ENCODE measurements at regions not wholly inside any gene's neighbourhood (a gene's known extent, or its start where the extent isn't known, plus 50 kb on each side); places are given as distances from the start of the nearest gene placed in this dataset.
"Not testable (repeated sequence)": the region's sequence is repeated elsewhere in the genome, so short reads cannot be mapped to it uniquely, and the experiment has no call there.

GRCh38 chr11:42422090-42422489 lies 889.7 kb upstream of the API5 start:
- no peak overlapping the region for H3K4me3 ChIP-seq (ENCODE audit: low read length)
- H3K27me3 ChIP-seq (ENCODE audit: control insufficient read depth, insufficient read depth, low read length) = no peaks in the 10 kb centered on the region
- H3K4me1 ChIP-seq (ENCODE audit: control insufficient read depth, insufficient read depth, low read length) = no peaks in the 10 kb centered on the region
- H3K27ac ChIP-seq (ENCODE audit: low read depth, low read length) = no peak overlapping the region
- no peak overlapping the region for H3K9ac ChIP-seq (ENCODE audit: low read length)
- no peaks in the 10 kb centered on the region for H3K36me3 ChIP-seq (ENCODE audit: control insufficient read depth, insufficient read depth, low read length)

DNA sequence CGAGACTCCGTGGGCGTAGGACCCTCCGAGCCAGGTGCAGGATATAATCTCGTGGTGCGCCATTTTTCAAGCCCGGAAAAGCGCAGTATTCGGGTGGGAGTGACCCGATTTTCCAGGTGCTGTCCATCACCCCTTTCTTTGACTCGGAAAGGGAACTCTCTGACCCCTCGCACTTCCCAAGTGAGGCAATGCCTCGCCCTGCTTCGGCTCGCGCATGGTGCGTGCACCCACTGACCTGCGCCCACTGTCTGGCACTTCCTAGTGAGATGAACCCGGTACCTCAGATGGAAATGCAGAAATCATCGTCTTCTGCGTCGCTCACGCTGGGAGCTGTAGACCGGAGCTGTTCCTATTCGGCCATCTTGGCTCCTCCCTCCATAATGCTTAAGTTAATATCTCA lies 876.9 kb upstream of the API5 start:
- H3K9ac ChIP-seq (ENCODE audit: low read length); H3K36me3 ChIP-seq (ENCODE audit: control insufficient read depth, insufficient read depth, low read length); H3K4me3 ChIP-seq (ENCODE audit: low read length); H3K27ac ChIP-seq (ENCODE audit: low read depth, low read length); H3K27me3 ChIP-seq (ENCODE audit: control insufficient read depth, insufficient read depth, low read length); H3K4me1 ChIP-seq (ENCODE audit: control insufficient read depth, insufficient read depth, low read length): not testable (repeated sequence)

DNA sequence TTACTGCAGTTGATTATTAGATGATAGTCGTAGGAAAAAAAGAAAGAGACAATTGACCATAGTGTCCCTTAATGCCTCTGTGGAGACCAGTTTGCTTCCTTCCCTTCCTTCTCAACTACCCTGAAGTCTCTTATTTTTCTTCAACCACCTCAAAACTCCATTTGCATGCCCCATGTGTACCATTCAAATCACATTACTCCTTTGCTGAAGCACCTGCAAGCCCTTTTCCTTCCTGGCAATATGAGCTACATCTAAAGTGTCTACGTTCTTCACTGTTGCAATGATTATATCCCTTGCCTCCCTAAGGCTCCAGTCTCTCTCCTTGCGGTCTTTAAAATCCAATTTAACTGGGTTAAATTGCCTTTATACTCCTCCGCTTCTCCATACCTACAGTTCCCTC lies 867.4 kb upstream of the API5 start:
- no peaks in the 10 kb centered on the region for H3K4me1 ChIP-seq (ENCODE audit: control insufficient read depth, insufficient read depth, low read length)
- H3K27me3 ChIP-seq (ENCODE audit: control insufficient read depth, insufficient read depth, low read length) = no peaks in the 10 kb centered on the region
- no peak overlapping the region for H3K4me3 ChIP-seq (ENCODE audit: low read length)
- no peak overlapping the region for H3K9ac ChIP-seq (ENCODE audit: low read length)
- no peak overlapping the region for H3K27ac ChIP-seq (ENCODE audit: low read depth, low read length)
- H3K36me3 ChIP-seq (ENCODE audit: control insufficient read depth, insufficient read depth, low read length) = no peaks in the 10 kb centered on the region

DNA sequence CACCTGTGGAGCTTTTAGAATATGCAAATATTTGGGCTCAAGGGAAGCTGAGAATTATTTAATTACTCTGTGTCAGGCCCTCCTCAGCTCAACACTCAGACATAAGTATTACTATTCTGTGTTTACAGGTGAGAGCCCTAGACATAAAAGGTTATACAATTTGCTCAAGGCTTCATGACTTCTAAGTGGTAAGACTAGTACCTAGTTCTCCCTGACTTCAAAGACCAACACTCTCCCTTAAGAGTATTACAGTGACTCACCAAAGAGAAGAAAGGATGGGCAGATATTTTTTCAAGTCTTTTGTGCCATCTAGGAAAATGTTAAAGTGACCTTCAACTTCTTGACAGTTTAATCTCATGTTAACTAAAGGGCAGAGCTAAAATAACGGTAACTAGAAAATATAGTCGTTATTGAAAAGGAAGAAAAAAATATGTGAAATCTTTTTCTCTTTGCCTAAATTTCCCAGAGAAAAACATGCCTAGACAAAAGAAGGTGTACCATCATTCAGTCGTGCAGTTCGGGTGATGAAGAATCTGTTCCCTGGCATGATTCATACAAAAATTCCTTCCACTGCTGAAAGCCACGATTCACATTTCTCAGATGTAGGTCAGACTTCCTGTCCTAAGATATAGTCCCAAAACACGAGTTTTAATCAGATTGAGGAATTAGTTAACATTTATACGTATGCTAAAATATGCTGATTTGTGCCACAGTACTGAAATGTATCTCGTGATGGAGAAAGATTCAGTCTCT lies 849.1 kb upstream of the API5 start:
- no peak overlapping the region for H3K9ac ChIP-seq (ENCODE audit: low read length)
- no peaks in the 10 kb centered on the region for H3K4me1 ChIP-seq (ENCODE audit: control insufficient read depth, insufficient read depth, low read length)
- no peaks in the 10 kb centered on the region for H3K27me3 ChIP-seq (ENCODE audit: control insufficient read depth, insufficient read depth, low read length)
- H3K4me3 ChIP-seq (ENCODE audit: low read length) = no peak overlapping the region
- no peak overlapping the region for H3K27ac ChIP-seq (ENCODE audit: low read depth, low read length)
- H3K36me3 ChIP-seq (ENCODE audit: control insufficient read depth, insufficient read depth, low read length) = no peaks in the 10 kb centered on the region

- H3K4me1 ChIP-seq (ENCODE audit: control insufficient read depth, insufficient read depth, low read length) = no peaks in the 10 kb centered on the region
- no peak overlapping the region for H3K4me3 ChIP-seq (ENCODE audit: low read length)
- no peak overlapping the region for H3K9ac ChIP-seq (ENCODE audit: low read length)
- H3K27ac ChIP-seq (ENCODE audit: low read depth, low read length) = no peak overlapping the region
- H3K36me3 ChIP-seq (ENCODE audit: control insufficient read depth, insufficient read depth, low read length) = no peaks in the 10 kb centered on the region
- no peaks in the 10 kb centered on the region for H3K27me3 ChIP-seq (ENCODE audit: control insufficient read depth, insufficient read depth, low read length)
These were observed 846.2 kb upstream of the API5 start for GRCh38 chr11:42465623-42466022.

GRCh38 chr11:42473106-42473505 lies 838.7 kb upstream of the API5 start:
- Histone ChIP-seq H3K27ac (ENCODE audit: low read depth, low read length) (no peak overlapping the region), H3K36me3 (ENCODE audit: control insufficient read depth, insufficient read depth, low read length) (no peaks in the 10 kb centered on the region), H3K27me3 (ENCODE audit: control insufficient read depth, insufficient read depth, low read length) (no peaks in the 10 kb centered on the region), H3K9ac (ENCODE audit: low read length) (no peak overlapping the region), H3K4me3 (ENCODE audit: low read length) (no peak overlapping the region), H3K4me1 (ENCODE audit: control insufficient read depth, insufficient read depth, low read length) (no peaks in the 10 kb centered on the region)

DNA sequence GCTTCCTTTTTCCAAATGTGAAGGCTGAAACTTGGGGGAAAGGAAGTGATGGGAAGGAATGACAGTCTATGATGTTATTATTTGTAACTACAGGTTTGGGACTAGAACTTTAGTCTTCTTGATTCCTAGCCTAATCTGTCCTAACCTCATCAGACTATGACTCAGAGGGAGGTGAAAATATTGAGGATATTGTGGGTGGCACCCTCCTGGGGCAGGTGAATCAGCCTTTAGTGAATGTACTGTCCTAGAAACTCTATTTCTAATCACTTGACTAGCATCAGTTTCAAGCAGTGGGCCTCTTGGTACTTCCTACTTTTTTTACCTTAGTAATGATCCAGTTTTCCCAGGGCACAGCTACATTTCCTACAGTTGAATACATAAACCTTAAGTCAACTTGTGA lies 829.0 kb upstream of the API5 start:
- Histone ChIP-seq H3K27me3 (ENCODE audit: control insufficient read depth, insufficient read depth, low read length) (no peaks in the 10 kb centered on the region), H3K27ac (ENCODE audit: low read depth, low read length) (no peak overlapping the region), H3K4me3 (ENCODE audit: low read length) (no peak overlapping the region), H3K36me3 (ENCODE audit: control insufficient read depth, insufficient read depth, low read length) (no peaks in the 10 kb centered on the region), H3K4me1 (ENCODE audit: control insufficient read depth, insufficient read depth, low read length) (no peaks in the 10 kb centered on the region), H3K9ac (ENCODE audit: low read length) (no peak overlapping the region)

DNA sequence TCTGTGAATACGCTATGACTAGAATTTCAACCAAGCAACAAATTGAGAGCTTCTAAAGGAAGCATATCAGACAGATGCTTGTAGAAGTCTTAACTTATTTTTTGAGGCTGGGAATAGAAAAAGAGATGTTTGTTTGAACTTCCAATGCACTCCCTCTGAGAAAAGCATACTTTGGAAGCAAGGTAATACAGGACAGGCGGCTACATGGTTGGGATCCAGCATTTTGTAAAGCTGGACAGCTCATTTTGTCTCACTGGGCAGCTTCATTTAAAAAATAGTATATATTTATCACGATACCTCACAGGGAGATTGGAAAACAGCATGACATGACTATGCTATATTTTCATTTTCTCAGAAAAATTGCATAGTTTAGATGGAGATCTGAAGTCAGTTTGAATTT lies 821.3 kb upstream of the API5 start:
- Histone ChIP-seq H3K4me3 (ENCODE audit: low read length) (no peak overlapping the region), H3K9ac (ENCODE audit: low read length) (no peak overlapping the region), H3K36me3 (ENCODE audit: control insufficient read depth, insufficient read depth, low read length) (no peaks in the 10 kb centered on the region), H3K4me1 (ENCODE audit: control insufficient read depth, insufficient read depth, low read length) (no peaks in the 10 kb centered on the region), H3K27me3 (ENCODE audit: control insufficient read depth, insufficient read depth, low read length) (no peaks in the 10 kb centered on the region), H3K27ac (ENCODE audit: low read depth, low read length) (no peak overlapping the region)

GRCh38 chr11:42494459-42494858 lies 817.3 kb upstream of the API5 start:
- no peak overlapping the region for H3K27ac ChIP-seq (ENCODE audit: low read depth, low read length)
- no peaks in the 10 kb centered on the region for H3K36me3 ChIP-seq (ENCODE audit: control insufficient read depth, insufficient read depth, low read length)
- H3K4me3 ChIP-seq (ENCODE audit: low read length) = no peak overlapping the region
- H3K9ac ChIP-seq (ENCODE audit: low read length) = no peak overlapping the region
- H3K27me3 ChIP-seq (ENCODE audit: control insufficient read depth, insufficient read depth, low read length) = no peaks in the 10 kb centered on the region
- H3K4me1 ChIP-seq (ENCODE audit: control insufficient read depth, insufficient read depth, low read length) = no peaks in the 10 kb centered on the region

- no peak overlapping the region for H3K9ac ChIP-seq (ENCODE audit: low read length)
- no peak overlapping the region for H3K27ac ChIP-seq (ENCODE audit: low read depth, low read length)
- no peaks in the 10 kb centered on the region for H3K36me3 ChIP-seq (ENCODE audit: control insufficient read depth, insufficient read depth, low read length)
- no peaks in the 10 kb centered on the region for H3K27me3 ChIP-seq (ENCODE audit: control insufficient read depth, insufficient read depth, low read length)
- H3K4me1 ChIP-seq (ENCODE audit: control insufficient read depth, insufficient read depth, low read length) = no peaks in the 10 kb centered on the region
- H3K4me3 ChIP-seq (ENCODE audit: low read length) = no peak overlapping the region
These were observed 812.8 kb upstream of the API5 start for GRCh38 chr11:42498971-42499370.

DNA sequence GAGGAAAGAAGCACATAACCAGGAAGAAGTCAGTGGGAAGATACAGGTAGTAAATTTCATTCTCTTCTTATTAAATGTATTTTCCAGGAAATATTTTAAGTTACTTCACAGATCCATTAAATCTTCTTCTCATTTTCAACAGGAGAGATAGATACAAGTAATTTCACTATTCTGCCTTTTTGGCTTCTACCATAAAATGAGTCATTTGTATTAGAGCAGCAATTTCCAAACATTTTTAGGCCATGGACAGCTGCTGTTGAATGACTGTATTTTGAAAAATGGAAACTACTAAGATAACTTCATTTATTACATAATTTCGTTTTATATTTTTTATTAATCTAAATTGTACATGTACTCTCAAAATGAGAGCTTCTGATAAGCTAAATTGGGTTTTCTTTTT lies 809.6 kb upstream of the API5 start:
- Histone ChIP-seq H3K36me3 (ENCODE audit: control insufficient read depth, insufficient read depth, low read length) (no peaks in the 10 kb centered on the region), H3K4me1 (ENCODE audit: control insufficient read depth, insufficient read depth, low read length) (no peaks in the 10 kb centered on the region), H3K4me3 (ENCODE audit: low read length) (no peak overlapping the region), H3K9ac (ENCODE audit: low read length) (no peak overlapping the region), H3K27ac (ENCODE audit: low read depth, low read length) (no peak overlapping the region), H3K27me3 (ENCODE audit: control insufficient read depth, insufficient read depth, low read length) (no peaks in the 10 kb centered on the region)

DNA sequence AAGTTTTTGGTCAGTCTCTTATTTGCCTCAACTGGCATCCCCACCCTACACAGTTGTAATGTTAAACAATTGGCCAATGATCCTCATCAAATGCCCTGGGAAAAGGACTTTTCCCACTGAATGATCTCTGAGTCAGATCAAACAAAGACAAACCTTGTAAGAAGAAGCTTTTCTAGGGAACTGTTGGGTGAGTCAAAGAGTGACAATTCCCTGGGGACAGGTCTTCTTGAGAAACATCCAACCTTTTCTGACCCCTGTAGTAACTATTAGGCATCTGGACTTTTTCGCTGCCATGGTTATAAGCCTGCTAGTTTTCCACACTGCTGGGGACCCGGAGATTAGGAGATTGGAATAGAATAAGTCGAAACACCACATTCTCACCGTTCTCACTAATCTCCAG lies 789.8 kb upstream of the API5 start:
- no peak overlapping the region for H3K4me3 ChIP-seq (ENCODE audit: low read length)
- H3K27ac ChIP-seq (ENCODE audit: low read depth, low read length) = no peak overlapping the region
- no peaks in the 10 kb centered on the region for H3K4me1 ChIP-seq (ENCODE audit: control insufficient read depth, insufficient read depth, low read length)
- H3K27me3 ChIP-seq (ENCODE audit: control insufficient read depth, insufficient read depth, low read length) = no peaks in the 10 kb centered on the region
- H3K9ac ChIP-seq (ENCODE audit: low read length) = no peak overlapping the region
- H3K36me3 ChIP-seq (ENCODE audit: control insufficient read depth, insufficient read depth, low read length) = no peaks in the 10 kb centered on the region

- Histone ChIP-seq H3K4me1 (ENCODE audit: control insufficient read depth, insufficient read depth, low read length) (no peaks in the 10 kb centered on the region), H3K36me3 (ENCODE audit: control insufficient read depth, insufficient read depth, low read length) (no peaks in the 10 kb centered on the region), H3K27me3 (ENCODE audit: control insufficient read depth, insufficient read depth, low read length) (no peaks in the 10 kb centered on the region), H3K9ac (ENCODE audit: low read length) (no peak overlapping the region), H3K27ac (ENCODE audit: low read depth, low read length) (no peak overlapping the region), H3K4me3 (ENCODE audit: low read length) (no peak overlapping the region)
These were observed 787.1 kb upstream of the API5 start for GRCh38 chr11:42524534-42525227.

Data from rectal smooth muscle tissue (tissue), 1 donor.